ENCODE measurements at regions not wholly inside any gene's neighbourhood (a gene's known extent, or its start where the extent isn't known, plus 50 kb on each side); places are given as distances from the start of the nearest gene placed in this dataset.

DNA sequence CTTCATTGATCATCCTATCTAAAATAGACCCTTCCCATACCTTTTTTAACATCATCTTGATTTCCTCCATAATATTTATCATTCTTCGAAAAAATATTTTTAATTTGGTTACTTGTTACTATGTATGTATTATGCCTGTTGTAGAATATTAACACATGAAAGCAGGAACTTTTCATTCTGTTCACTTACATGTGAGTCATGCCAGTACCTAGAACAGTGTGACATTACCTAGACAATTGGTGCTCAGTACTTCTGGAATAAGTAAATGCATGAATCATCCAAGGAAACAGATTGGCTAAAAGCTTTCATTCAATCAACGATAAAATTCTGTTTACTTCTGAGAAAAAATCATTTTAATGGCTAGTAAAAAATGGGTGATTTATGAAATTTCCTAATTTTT lies 76.4 kb downstream of the CXXC4 start:
- no peak overlapping the region for H3K4me3 Mint-ChIP-seq
- DNase-seq: no peak
- H3K27ac Mint-ChIP-seq: no peak overlapping the region
- no peaks in the 10 kb centered on the region for H3K4me1 Mint-ChIP-seq
- ChIA-PET CTCF (interaction anchor here (0.6 kb wide), 1 partner anchor 11 kb away, joined by 3 read pairs; no protein-coding TSS in a partner anchor), POLR2A (no interaction called here)
- H3K9me3 Mint-ChIP-seq (ENCODE audit: low read depth): no peaks in the 10 kb centered on the region
- H3K27me3 Mint-ChIP-seq: no peaks in the 10 kb centered on the region
- no peaks in the 10 kb centered on the region for H3K36me3 Mint-ChIP-seq (ENCODE audit: low read depth)
- ATAC-seq: no peak
- intact Hi-C loops (cut with DNase I, micrococcal nuclease): no loop called here

DNA sequence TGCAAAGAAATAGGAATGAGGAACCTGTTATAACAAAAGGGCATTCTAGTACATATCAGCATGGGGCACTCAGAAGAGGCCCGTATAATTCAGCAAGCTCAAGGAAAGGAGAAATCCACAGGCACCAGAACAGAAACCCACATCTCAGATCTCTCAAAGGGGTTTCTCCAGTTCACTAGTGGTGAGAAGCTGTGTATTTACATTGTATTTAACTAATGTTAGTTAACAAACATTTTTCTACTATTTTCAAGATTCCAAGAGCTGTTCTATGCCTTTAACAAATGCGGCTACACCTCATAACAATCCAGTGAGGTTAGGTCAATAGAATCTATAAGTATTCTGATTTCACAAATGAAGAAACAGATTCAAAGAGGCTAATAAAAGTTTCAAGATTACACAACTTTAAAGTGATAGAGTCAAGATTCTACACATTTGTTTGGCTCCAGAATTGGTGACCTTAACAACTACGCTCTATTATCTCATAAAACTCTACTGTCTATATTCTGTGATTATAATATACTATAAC lies 77.3 kb downstream of the CXXC4 start:
- Mint-ChIP-seq H3K9me3 (ENCODE audit: low read depth) (no peaks in the 10 kb centered on the region), H3K27me3 (no peaks in the 10 kb centered on the region), H3K4me3 (no peak overlapping the region), H3K36me3 (ENCODE audit: low read depth) (no peaks in the 10 kb centered on the region), H3K4me1 (no peaks in the 10 kb centered on the region), H3K27ac (no peak overlapping the region)
- POLR2A ChIA-PET: no interaction called here
- DNase-seq: no peak
- ATAC-seq: no peak
- intact Hi-C loops (cut with DNase I, micrococcal nuclease): no loop called here
- CTCF ChIA-PET: no interaction called here

DNA sequence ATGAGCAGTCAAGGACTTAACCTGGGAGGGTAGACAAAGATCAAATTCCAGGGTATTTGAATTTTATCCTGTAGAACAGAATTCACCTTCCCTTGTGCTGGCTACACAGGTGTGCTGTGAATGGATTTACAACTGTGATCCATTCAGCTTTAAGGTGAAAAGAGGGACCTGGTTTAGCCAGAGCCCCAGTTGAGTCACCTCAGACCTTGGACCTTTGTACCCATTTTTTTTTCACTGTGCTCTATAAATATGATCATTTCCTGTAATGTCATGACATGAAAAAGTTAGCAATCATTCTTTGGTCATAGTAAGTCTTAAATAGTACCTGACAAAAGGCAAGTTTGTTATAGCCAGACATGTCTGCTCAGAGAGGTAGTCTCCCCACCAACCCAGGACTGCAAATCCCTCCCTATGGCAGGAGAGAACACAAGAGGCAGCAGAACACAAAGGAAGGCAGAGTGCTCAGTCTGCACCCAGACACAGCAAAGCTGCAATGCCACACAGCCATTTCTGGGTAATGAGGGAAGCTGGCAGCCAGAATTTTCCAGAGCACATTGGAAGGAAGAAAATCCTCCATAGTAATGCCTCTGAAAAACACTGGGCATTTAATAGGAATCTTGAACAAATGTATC lies 77.9 kb downstream of the CXXC4 start:
- Mint-ChIP-seq H3K4me1 (no peaks in the 10 kb centered on the region), H3K36me3 (ENCODE audit: low read depth) (no peaks in the 10 kb centered on the region), H3K9me3 (ENCODE audit: low read depth) (no peaks in the 10 kb centered on the region), H3K27ac (no peak overlapping the region), H3K4me3 (no peak overlapping the region), H3K27me3 (no peaks in the 10 kb centered on the region)
- CTCF ChIA-PET: no interaction called here
- POLR2A ChIA-PET: no interaction called here
- DNase-seq: no peak
- intact Hi-C loops (cut with DNase I, micrococcal nuclease): no loop called here
- no peak for ATAC-seq

DNA sequence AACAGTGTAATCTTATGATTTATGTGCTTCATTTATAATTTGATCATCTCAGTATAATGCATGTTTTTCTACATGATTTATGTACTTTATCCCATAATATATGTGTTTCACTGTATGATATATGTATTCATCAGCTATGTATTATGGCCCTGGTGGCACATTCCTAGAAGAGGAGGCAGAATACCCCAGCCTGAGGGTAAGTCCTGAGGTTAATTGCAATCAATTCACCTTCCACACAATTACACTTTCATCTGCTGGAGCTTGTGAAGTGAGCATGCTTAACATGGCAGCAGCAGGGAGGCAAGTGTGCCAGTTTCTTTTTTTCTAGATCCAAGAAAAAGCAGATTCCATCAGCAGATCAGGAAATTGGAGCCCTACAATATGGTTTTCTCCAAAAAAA lies 81.2 kb downstream of the CXXC4 start:
- ChIA-PET CTCF (interaction anchor here (1.3 kb wide), 1 partner anchor 43 kb away, joined by 3 read pairs; no protein-coding TSS in a partner anchor), POLR2A (no interaction called here)
- DNase-seq (no peak), ATAC-seq (no peak)
- Mint-ChIP-seq H3K36me3 (ENCODE audit: low read depth) (no peaks in the 10 kb centered on the region), H3K4me3 (no peak overlapping the region), H3K9me3 (ENCODE audit: low read depth) (no peaks in the 10 kb centered on the region), H3K4me1 (no peaks in the 10 kb centered on the region), H3K27me3 (no peaks in the 10 kb centered on the region), H3K27ac (no peak overlapping the region)
- intact Hi-C loops (cut with DNase I, micrococcal nuclease): no loop called here

DNA sequence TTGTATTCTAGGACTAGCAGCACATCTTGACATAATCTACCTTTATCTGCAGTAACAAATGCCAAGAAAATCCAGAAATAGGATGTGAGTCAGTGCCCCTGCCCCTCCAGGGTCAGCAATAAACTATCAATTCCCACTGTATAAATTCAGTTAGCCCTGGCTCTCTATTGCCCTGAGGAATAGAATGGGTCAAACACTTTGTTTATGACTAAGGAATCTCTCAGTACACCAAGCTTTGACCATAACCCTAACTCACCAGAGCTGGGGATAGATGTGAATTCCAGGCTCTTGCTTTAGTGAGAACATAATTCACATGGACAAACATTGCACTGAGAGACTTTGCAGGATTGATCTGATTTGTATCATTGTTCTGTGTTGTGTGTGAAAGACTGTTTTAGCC lies 82.3 kb downstream of the CXXC4 start:
- no peak for DNase-seq
- no peaks in the 10 kb centered on the region for H3K4me1 Mint-ChIP-seq
- H3K36me3 Mint-ChIP-seq (ENCODE audit: low read depth): no peaks in the 10 kb centered on the region
- H3K4me3 Mint-ChIP-seq: no peak overlapping the region
- CTCF ChIA-PET: no interaction called here
- intact Hi-C loops (cut with DNase I, micrococcal nuclease): no loop called here
- POLR2A ChIA-PET: no interaction called here
- no peak overlapping the region for H3K27ac Mint-ChIP-seq
- ATAC-seq: no peak
- no peaks in the 10 kb centered on the region for H3K27me3 Mint-ChIP-seq
- H3K9me3 Mint-ChIP-seq (ENCODE audit: low read depth): no peaks in the 10 kb centered on the region

DNA sequence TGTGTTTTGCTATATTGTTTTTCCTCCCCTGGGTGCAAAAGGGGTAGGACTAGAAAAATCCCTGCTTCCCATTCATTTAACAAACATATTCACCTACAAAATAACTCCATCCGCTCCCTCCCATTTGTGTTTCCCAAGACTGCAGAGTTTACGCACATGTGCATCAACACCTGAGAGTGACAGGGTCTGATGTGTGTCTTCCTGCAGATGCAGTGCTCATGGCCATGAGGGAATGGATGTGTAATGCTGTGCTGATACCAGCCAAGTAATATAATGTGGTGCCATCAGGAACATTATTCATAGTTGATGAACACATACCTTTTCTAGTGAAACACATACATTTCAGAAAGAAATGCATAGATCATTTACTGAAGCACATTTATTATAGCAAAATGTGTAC lies 83.2 kb downstream of the CXXC4 start:
- POLR2A ChIA-PET: no interaction called here

DNA sequence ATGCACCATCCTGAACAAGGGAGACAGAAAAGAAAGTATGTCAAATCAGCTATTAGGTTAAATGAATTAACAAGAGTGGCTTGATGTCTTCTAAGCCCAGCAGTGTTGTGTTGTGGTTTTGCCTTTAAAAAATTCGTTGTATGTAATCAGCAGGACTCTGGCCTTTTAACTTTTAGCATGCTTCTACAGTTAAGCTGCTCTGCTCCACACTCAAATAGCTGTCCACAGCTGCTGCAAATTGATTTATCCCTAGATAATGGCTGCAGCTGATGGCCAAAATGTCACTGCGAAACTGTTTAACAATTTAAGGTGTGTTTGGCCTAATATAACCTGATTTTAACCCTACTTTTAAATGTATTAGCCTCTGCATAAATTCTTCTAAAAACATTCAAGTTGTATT lies 85.8 kb downstream of the CXXC4 start:
- Mint-ChIP-seq H3K27ac (no peak overlapping the region), H3K4me1 (no peaks in the 10 kb centered on the region), H3K9me3 (ENCODE audit: low read depth) (peaks cover 4% of the 10 kb centered on the region), H3K27me3 (no peaks in the 10 kb centered on the region), H3K4me3 (no peak overlapping the region), H3K36me3 (ENCODE audit: low read depth) (no peaks in the 10 kb centered on the region)
- intact Hi-C loops (cut with DNase I, micrococcal nuclease): no loop called here
- CTCF ChIA-PET: no interaction called here
- ATAC-seq: no peak
- POLR2A ChIA-PET: interaction anchor here (0.6 kb wide), 1 partner anchor 350 kb away, joined by 3 read pairs; no protein-coding TSS in a partner anchor
- DNase-seq: no peak

More for the DNA sequence above, 83.2 kb downstream of the CXXC4 start:
- CTCF ChIA-PET: no interaction called here
- no peaks in the 10 kb centered on the region for H3K27me3 Mint-ChIP-seq
- no peak overlapping the region for H3K4me3 Mint-ChIP-seq
- no peaks in the 10 kb centered on the region for H3K9me3 Mint-ChIP-seq (ENCODE audit: low read depth)
- DNase-seq (no peak), ATAC-seq (no peak)
- no peak overlapping the region for H3K27ac Mint-ChIP-seq
- no peaks in the 10 kb centered on the region for H3K36me3 Mint-ChIP-seq (ENCODE audit: low read depth)
- no peaks in the 10 kb centered on the region for H3K4me1 Mint-ChIP-seq
- intact Hi-C loops (cut with DNase I, micrococcal nuclease): no loop called here

DNA sequence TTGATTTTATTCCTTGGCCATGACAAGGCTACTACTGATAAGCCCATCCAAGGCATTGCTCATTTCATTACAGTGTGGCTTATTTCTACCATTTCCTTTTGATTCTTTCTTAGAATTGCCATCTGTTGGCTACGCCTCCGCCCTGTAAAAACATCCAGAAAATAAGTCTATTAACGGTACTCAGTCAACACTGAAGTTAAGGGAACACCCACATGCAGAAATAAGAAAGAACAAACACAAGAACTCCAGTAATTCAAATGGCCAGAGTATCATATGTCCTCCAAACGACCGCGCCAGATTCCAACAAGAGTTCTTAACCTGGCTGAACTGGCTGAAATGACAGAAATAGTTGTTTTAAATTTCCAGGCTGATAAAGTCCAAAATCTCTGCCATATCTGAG lies 90.3 kb downstream of the CXXC4 start:
- no peak for DNase-seq
- POLR2A ChIA-PET: no interaction called here
- H3K4me1 Mint-ChIP-seq: no peaks in the 10 kb centered on the region
- no peaks in the 10 kb centered on the region for H3K27me3 Mint-ChIP-seq
- H3K36me3 Mint-ChIP-seq (ENCODE audit: low read depth): no peaks in the 10 kb centered on the region
- intact Hi-C loops (cut with DNase I, micrococcal nuclease): no loop called here
- H3K27ac Mint-ChIP-seq: no peak overlapping the region
- H3K4me3 Mint-ChIP-seq: no peak overlapping the region
- peaks cover 5% of the 10 kb centered on the region for H3K9me3 Mint-ChIP-seq (ENCODE audit: low read depth)
- CTCF ChIA-PET: no interaction called here
- ATAC-seq: no peak

DNA sequence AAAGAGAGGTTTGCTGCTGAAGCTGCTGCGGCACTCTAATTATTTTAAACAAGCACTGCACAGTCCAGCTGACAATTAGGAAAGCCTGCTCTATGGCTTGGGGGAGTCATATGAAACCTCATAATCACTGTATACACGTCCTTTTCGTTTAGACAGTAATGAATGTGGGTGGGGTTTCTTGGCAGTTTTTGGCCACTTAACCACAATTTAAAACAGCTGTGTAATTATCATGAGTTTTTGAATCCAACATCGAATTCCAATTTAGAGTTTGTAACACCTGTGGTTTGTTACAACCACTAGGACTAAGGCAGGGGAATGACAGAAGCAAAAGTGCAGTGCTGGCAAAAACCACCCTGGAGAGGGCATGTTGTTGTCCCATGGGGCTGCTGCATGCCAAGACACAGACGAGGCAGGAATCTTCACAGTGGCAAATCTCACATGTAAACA lies 99.5 kb downstream of the CXXC4 start:
- ChIA-PET CTCF (no interaction called here), POLR2A (no interaction called here)
- intact Hi-C loops (cut with DNase I, micrococcal nuclease): no loop called here
- H3K27me3 Mint-ChIP-seq: no peaks in the 10 kb centered on the region
- H3K4me1 Mint-ChIP-seq: no peaks in the 10 kb centered on the region
- H3K27ac Mint-ChIP-seq: no peak overlapping the region
- H3K9me3 Mint-ChIP-seq (ENCODE audit: low read depth): peaks cover 2% of the 10 kb centered on the region
- H3K36me3 Mint-ChIP-seq (ENCODE audit: low read depth): no peaks in the 10 kb centered on the region
- ATAC-seq (no peak), DNase-seq (peak; percentile 3)
- H3K4me3 Mint-ChIP-seq: no peak overlapping the region

DNA sequence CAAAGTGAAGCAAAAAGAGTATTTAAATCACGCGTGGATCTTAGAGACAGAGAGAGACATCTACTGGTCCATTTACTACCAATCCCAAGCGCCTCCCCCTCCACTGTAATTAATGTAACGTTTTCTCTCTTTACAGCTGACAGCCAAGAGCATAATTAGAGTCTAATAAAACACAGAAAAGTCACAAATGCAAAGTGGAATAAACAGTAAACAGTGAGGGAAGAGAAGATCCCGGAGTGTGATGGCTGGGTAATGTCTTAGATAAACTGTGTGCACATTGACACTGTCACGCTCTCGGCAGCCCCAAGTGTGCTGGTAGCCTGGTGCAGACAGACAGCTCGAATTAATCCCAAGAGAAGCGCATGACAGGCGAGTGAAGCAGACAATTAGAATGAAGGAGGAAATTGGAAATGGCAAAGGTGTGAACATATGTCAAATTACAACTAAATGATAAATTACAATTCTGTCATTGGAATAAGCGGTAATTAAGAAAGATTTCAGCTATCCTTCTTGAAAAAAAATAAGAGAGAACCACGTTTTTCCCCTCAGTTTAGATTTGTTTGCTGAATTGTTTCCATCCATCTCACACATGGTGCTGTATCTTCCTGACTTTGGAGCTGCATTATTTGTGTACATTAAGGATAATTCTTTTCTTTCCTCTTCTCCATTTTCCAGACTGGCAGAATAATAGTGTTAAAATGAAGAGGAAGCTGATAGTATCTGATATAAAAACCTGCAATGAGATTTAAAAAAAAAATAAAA lies 100.1 kb downstream of the CXXC4 start:
- ATAC-seq (no peak), DNase-seq (no peak)
- ChIA-PET CTCF (interaction anchor here (0.8 kb wide), 1 partner anchor 24 kb away, joined by 3 read pairs; no protein-coding TSS in a partner anchor), POLR2A (no interaction called here)
- H3K4me1 Mint-ChIP-seq: no peaks in the 10 kb centered on the region
- H3K4me3 Mint-ChIP-seq: no peak overlapping the region
- H3K9me3 Mint-ChIP-seq (ENCODE audit: low read depth): peaks cover 2% of the 10 kb centered on the region
- H3K27me3 Mint-ChIP-seq: no peaks in the 10 kb centered on the region
- intact Hi-C loops (cut with DNase I, micrococcal nuclease): no loop called here
- no peaks in the 10 kb centered on the region for H3K36me3 Mint-ChIP-seq (ENCODE audit: low read depth)
- H3K27ac Mint-ChIP-seq: no peak overlapping the region

DNA sequence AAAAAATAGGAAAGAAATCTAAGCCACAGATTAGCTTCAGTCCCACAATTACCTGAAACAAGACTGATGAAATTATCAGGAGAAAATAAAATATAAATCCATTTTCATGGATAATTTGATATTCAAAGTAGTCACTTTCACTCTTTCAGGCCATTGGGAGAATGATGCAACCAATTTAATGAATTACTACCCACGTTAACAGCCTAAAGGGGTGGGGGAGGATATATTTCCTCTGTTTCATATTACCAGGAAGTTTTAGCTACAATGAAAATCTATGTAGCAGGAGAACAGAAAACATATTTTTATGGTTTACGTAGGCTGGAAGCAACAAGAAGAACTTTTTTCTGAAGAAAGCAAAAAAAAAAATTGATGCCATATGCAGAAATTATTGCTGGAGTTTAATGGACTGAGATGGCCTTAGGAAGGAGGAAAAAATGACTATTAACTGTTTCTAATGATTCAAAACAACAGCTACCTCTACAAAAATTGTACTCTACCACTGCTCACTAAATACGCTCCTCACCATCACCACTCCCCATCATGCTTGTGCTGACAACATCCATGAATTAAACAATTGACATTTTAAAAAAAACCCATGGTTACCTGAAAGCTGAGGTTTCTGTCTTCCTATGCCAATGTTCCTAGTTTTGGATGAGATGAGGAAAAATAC lies 100.9 kb downstream of the CXXC4 start:
- ChIA-PET CTCF (interaction anchor here (0.8 kb wide), 1 partner anchor 24 kb away, joined by 3 read pairs; no protein-coding TSS in a partner anchor), POLR2A (no interaction called here)
- Mint-ChIP-seq H3K4me1 (no peaks in the 10 kb centered on the region), H3K36me3 (ENCODE audit: low read depth) (no peaks in the 10 kb centered on the region), H3K27ac (no peak overlapping the region), H3K27me3 (no peaks in the 10 kb centered on the region), H3K9me3 (ENCODE audit: low read depth) (peaks cover 2% of the 10 kb centered on the region), H3K4me3 (no peak overlapping the region)
- ATAC-seq: no peak
- DNase-seq: no peak
- intact Hi-C loops (cut with DNase I, micrococcal nuclease): no loop called here

DNA sequence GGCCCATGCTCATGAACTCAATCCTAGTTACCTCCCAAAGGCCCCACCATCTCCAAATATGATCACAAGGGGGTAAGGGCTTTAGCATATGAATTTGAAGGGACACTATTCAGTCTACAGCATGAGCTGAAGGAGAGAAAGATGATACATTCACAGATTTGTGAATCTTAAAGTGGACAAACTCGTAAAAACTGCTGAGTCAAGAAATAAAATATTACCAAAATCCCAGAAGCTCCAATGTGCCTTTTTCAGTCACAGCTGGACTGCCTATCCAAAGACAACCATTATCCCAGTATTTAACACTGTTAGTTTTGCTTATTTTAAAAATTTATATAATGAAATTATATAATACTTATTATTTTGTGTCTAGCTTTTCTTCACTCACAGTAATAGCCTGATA lies 109.0 kb downstream of the CXXC4 start:
- Mint-ChIP-seq H3K9me3 (ENCODE audit: low read depth) (peaks cover 9% of the 10 kb centered on the region), H3K27ac (no peak overlapping the region), H3K4me1 (no peaks in the 10 kb centered on the region), H3K36me3 (ENCODE audit: low read depth) (no peaks in the 10 kb centered on the region), H3K27me3 (no peaks in the 10 kb centered on the region), H3K4me3 (no peak overlapping the region)
- ChIA-PET POLR2A (no interaction called here), CTCF (no interaction called here)
- intact Hi-C loops (cut with DNase I, micrococcal nuclease): no loop called here
- DNase-seq (no peak), ATAC-seq (no peak)
